ENCODE measurements at regions not wholly inside any gene's neighbourhood (a gene's known extent, or its start where the extent isn't known, plus 50 kb on each side); places are given as distances from the start of the nearest gene placed in this dataset.

GRCh38 chr5:58136406-58136805 lies 323.5 kb downstream of the PLK2 start:
- no peaks in the 10 kb centered on the region for H3K4me1 ChIP-seq (ENCODE audit: control insufficient read depth in 2 of 2, insufficient read depth in 2 of 2, low read length in 2 of 2)
- TF ChIP-seq CTCF (IDR thresholded peaks at IDR 0.05), result no peak
- no peak for TF ChIP-seq EZH2 (IDR thresholded peaks at IDR 0.05; ENCODE audit: borderline replicate concordance, insufficient read depth, low read depth, low read length, poor library complexity, severe bottlenecking)
- peaks cover 6% of the 10 kb centered on the region for H3K27me3 Mint-ChIP-seq
- no peaks in the 10 kb centered on the region for H3K9me3 Mint-ChIP-seq (ENCODE audit: insufficient read depth)
- no peak overlapping the region for H2AFZ ChIP-seq (ENCODE audit: insufficient read depth, low read depth, low read length, poor library complexity, severe bottlenecking)
- CTCF ChIA-PET, result no interaction called here
- H3K27ac Mint-ChIP-seq, result no peak overlapping the region
- no peaks in the 10 kb centered on the region for H3K9me3 ChIP-seq (ENCODE audit: control extremely low read depth in 1 of 3, control insufficient read depth in 2 of 3, insufficient read depth in 1 of 3, low read length in 2 of 3)
- no peak overlapping the region for H3K4me3 ChIP-seq (ENCODE audit: control extremely low read depth in 1 of 5, extremely low read depth in 1 of 5, insufficient read depth in 1 of 5, low read depth in 2 of 5, low read length in 4 of 5)
- DNase-seq (no peak), ATAC-seq (ENCODE audit: low read depth) (no peak)
- no peak overlapping the region for H3K4me3 Mint-ChIP-seq
- H3K4me2 ChIP-seq (replicated peaks; ENCODE audit: low read depth, low read length, poor library complexity, severe bottlenecking), result no peak overlapping the region
- H3K36me3 ChIP-seq (replicated peaks in 1 of 2; ENCODE audit: control extremely low read depth in 1 of 2, control insufficient read depth in 1 of 2, extremely low read depth in 1 of 2, insufficient read depth in 2 of 2, low read length in 1 of 2), result no peaks in the 10 kb centered on the region
- no peaks in the 10 kb centered on the region for H3K4me1 Mint-ChIP-seq
- no peaks in the 10 kb centered on the region for H3K27me3 ChIP-seq (replicated peaks in 1 of 4; ENCODE audit: control extremely low read depth in 1 of 4, control insufficient read depth in 3 of 4, insufficient read depth in 4 of 4, low read length in 3 of 4)
- POLR2A ChIA-PET, result no interaction called here
- H3K27ac ChIP-seq (ENCODE audit: low read length in 2 of 2), result no peak overlapping the region
- no peak overlapping the region for H3K9ac ChIP-seq (ENCODE audit: low read length)
- intact Hi-C loops (cut with micrococcal nuclease), result no loop called here
- no peaks in the 10 kb centered on the region for H4K20me1 ChIP-seq (ENCODE audit: control insufficient read depth, insufficient read depth, low read length, poor library complexity, severe bottlenecking)
- WGBS (ENCODE audit: insufficient coverage), result 100% methylated on average over 2 of the region's 5 CpGs
- no peaks in the 10 kb centered on the region for H3K79me2 ChIP-seq (ENCODE audit: control insufficient read depth, insufficient read depth, low read length)

GRCh38 chr5:58135571-58136335 lies 324.1 kb downstream of the PLK2 start:
- intact Hi-C loops (cut with micrococcal nuclease), result no loop called here
- Mint-ChIP-seq H3K4me1 (no peaks in the 10 kb centered on the region), H3K4me3 (no peak overlapping the region), H3K27ac (no peak overlapping the region), H3K9me3 (ENCODE audit: insufficient read depth) (no peaks in the 10 kb centered on the region), H3K27me3 (peaks cover 6% of the 10 kb centered on the region)
- Histone ChIP-seq H2AFZ (ENCODE audit: insufficient read depth, low read depth, low read length, poor library complexity, severe bottlenecking) (no peak overlapping the region), H3K4me2 (replicated peaks; ENCODE audit: low read depth, low read length, poor library complexity, severe bottlenecking) (no peak overlapping the region), H3K4me1 (ENCODE audit: control insufficient read depth in 2 of 2, insufficient read depth in 2 of 2, low read length in 2 of 2) (no peaks in the 10 kb centered on the region), H4K20me1 (ENCODE audit: control insufficient read depth, insufficient read depth, low read length, poor library complexity, severe bottlenecking) (no peaks in the 10 kb centered on the region), H3K4me3 (ENCODE audit: control extremely low read depth in 1 of 5, extremely low read depth in 1 of 5, insufficient read depth in 1 of 5, low read depth in 2 of 5, low read length in 4 of 5) (no peak overlapping the region), H3K36me3 (replicated peaks in 1 of 2; ENCODE audit: control extremely low read depth in 1 of 2, control insufficient read depth in 1 of 2, extremely low read depth in 1 of 2, insufficient read depth in 2 of 2, low read length in 1 of 2) (no peaks in the 10 kb centered on the region), H3K27ac (ENCODE audit: low read length in 2 of 2) (no peak overlapping the region), H3K9ac (ENCODE audit: low read length) (no peak overlapping the region), H3K9me3 (ENCODE audit: control extremely low read depth in 1 of 3, control insufficient read depth in 2 of 3, insufficient read depth in 1 of 3, low read length in 2 of 3) (no peaks in the 10 kb centered on the region), H3K27me3 (replicated peaks in 1 of 4; ENCODE audit: control extremely low read depth in 1 of 4, control insufficient read depth in 3 of 4, insufficient read depth in 4 of 4, low read length in 3 of 4) (no peaks in the 10 kb centered on the region), H3K79me2 (ENCODE audit: control insufficient read depth, insufficient read depth, low read length) (no peaks in the 10 kb centered on the region)
- CTCF ChIA-PET, result no interaction called here
- ATAC-seq (ENCODE audit: low read depth) (no peak), DNase-seq (no peak)
- POLR2A ChIA-PET, result no interaction called here
- TF ChIP-seq EZH2 (IDR thresholded peaks at IDR 0.05; ENCODE audit: borderline replicate concordance, insufficient read depth, low read depth, low read length, poor library complexity, severe bottlenecking) (no peak), CTCF (IDR thresholded peaks at IDR 0.05) (no peak)
- no CpG with 5 or more reads among the region's 5 CpGs for WGBS (ENCODE audit: insufficient coverage)
